Skeletal muscle satellite cell (primary cell): ENCODE measurements at regions not wholly inside any gene's neighbourhood (a gene's known extent, or its start where the extent isn't known, plus 50 kb on each side); places are given as distances from the start of the nearest gene placed in this dataset.
"Not testable (repeated sequence)": the region's sequence is repeated elsewhere in the genome, so short reads cannot be mapped to it uniquely, and the experiment has no call there.

Source experiments
- H3K27me3 ChIP-seq: 2 replicates; pipeline ENCODE4 v1.7.0; 2013; ENCODE audit warnings: low read length; ENCODE audit not compliant: control insufficient read depth, insufficient read depth
- H3K36me3 ChIP-seq: 2 replicates; pipeline ENCODE4 v1.7.0; 2013; ENCODE audit warnings: mild to moderate bottlenecking, control low read depth, low read length; ENCODE audit not compliant: insufficient read depth
- H3K4me1 ChIP-seq: 2 replicates; pipeline ENCODE4 v1.7.0; 2013; ENCODE audit warnings: low read length; ENCODE audit not compliant: control insufficient read depth, insufficient read depth
- H3K4me2 ChIP-seq: 2 replicates; pipeline ENCODE4 v1.7.0; 2013; ENCODE audit warnings: mild to moderate bottlenecking, low read length
- H3K4me3 ChIP-seq: 2 replicates; pipeline ENCODE4 v1.7.0; 2013; ENCODE audit warnings: low read length
- H3K9ac ChIP-seq: 2 replicates; pipeline ENCODE4 v1.7.0; 2013; ENCODE audit warnings: mild to moderate bottlenecking, low read depth, low read length, moderate library complexity
- H3K9me3 ChIP-seq: replicated peaks from 2 replicates; pipeline ENCODE4 v1.7.0; 2013; ENCODE audit warnings: mild to moderate bottlenecking, control low read depth, low read length

- not testable (repeated sequence) for H3K36me3 ChIP-seq, H3K27me3 ChIP-seq, H3K4me3 ChIP-seq, H3K4me1 ChIP-seq, H3K9ac ChIP-seq, H3K4me2 ChIP-seq, H3K9me3 ChIP-seq
Measured at GRCh38 chr2:185591276-185591675, 147.3 kb upstream of the FSIP2 start.

- no peaks in the 10 kb centered on the region for H3K27me3 ChIP-seq
- H3K4me3 ChIP-seq, result no peak overlapping the region
- no peak overlapping the region for H3K4me2 ChIP-seq
- no peak overlapping the region for H3K9ac ChIP-seq
- H3K4me1 ChIP-seq, result no peaks in the 10 kb centered on the region
- H3K9me3 ChIP-seq, result no peaks in the 10 kb centered on the region
- H3K36me3 ChIP-seq, result no peaks in the 10 kb centered on the region
Measured at GRCh38 chr2:185607945-185608344, 130.7 kb upstream of the FSIP2 start.

GRCh38 chr2:185608799-185609198 lies 129.8 kb upstream of the FSIP2 start:
- Histone ChIP-seq H3K9me3 (no peaks in the 10 kb centered on the region), H3K36me3 (no peaks in the 10 kb centered on the region), H3K4me3 (no peak overlapping the region), H3K9ac (no peak overlapping the region), H3K4me1 (no peaks in the 10 kb centered on the region), H3K4me2 (no peak overlapping the region), H3K27me3 (no peaks in the 10 kb centered on the region)

GRCh38 chr2:185610301-185610700 lies 128.3 kb upstream of the FSIP2 start:
- no peak overlapping the region for H3K4me2 ChIP-seq
- H3K4me1 ChIP-seq, result no peaks in the 10 kb centered on the region
- H3K9ac ChIP-seq, result no peak overlapping the region
- no peaks in the 10 kb centered on the region for H3K36me3 ChIP-seq
- no peak overlapping the region for H3K4me3 ChIP-seq
- no peaks in the 10 kb centered on the region for H3K9me3 ChIP-seq
- H3K27me3 ChIP-seq, result no peaks in the 10 kb centered on the region

- Histone ChIP-seq H3K27me3 (no peaks in the 10 kb centered on the region), H3K9me3 (no peaks in the 10 kb centered on the region), H3K4me2 (no peak overlapping the region), H3K4me1 (no peaks in the 10 kb centered on the region), H3K4me3 (no peak overlapping the region), H3K9ac (no peak overlapping the region), H3K36me3 (no peaks in the 10 kb centered on the region)
Measured at GRCh38 chr2:185618625-185619024, 120.0 kb upstream of the FSIP2 start.

- Histone ChIP-seq H3K27me3 (no peaks in the 10 kb centered on the region), H3K36me3 (no peaks in the 10 kb centered on the region), H3K9me3 (no peaks in the 10 kb centered on the region), H3K9ac (no peak overlapping the region), H3K4me1 (no peaks in the 10 kb centered on the region), H3K4me2 (no peak overlapping the region), H3K4me3 (no peak overlapping the region)
Measured at GRCh38 chr2:185625604-185626003, 113.0 kb upstream of the FSIP2 start.

GRCh38 chr2:185628985-185629384 lies 109.6 kb upstream of the FSIP2 start:
- no peak overlapping the region for H3K9ac ChIP-seq
- no peak overlapping the region for H3K4me2 ChIP-seq
- no peaks in the 10 kb centered on the region for H3K27me3 ChIP-seq
- H3K9me3 ChIP-seq, result no peaks in the 10 kb centered on the region
- no peaks in the 10 kb centered on the region for H3K4me1 ChIP-seq
- no peaks in the 10 kb centered on the region for H3K36me3 ChIP-seq
- H3K4me3 ChIP-seq, result no peak overlapping the region

GRCh38 chr2:185633621-185634020 lies 105.0 kb upstream of the FSIP2 start:
- Histone ChIP-seq H3K27me3 (no peaks in the 10 kb centered on the region), H3K36me3 (no peaks in the 10 kb centered on the region), H3K9ac (no peak overlapping the region), H3K9me3 (no peaks in the 10 kb centered on the region), H3K4me3 (no peak overlapping the region), H3K4me1 (no peaks in the 10 kb centered on the region), H3K4me2 (no peak overlapping the region)

- no peak overlapping the region for H3K4me3 ChIP-seq
- no peaks in the 10 kb centered on the region for H3K27me3 ChIP-seq
- H3K36me3 ChIP-seq, result no peaks in the 10 kb centered on the region
- H3K9ac ChIP-seq, result no peak overlapping the region
- no peaks in the 10 kb centered on the region for H3K9me3 ChIP-seq
- no peak overlapping the region for H3K4me2 ChIP-seq
- H3K4me1 ChIP-seq, result no peaks in the 10 kb centered on the region
Measured at GRCh38 chr2:185638771-185639170, 99.8 kb upstream of the FSIP2 start.

GRCh38 chr2:185640588-185640987 lies 98.0 kb upstream of the FSIP2 start:
- no peak overlapping the region for H3K4me2 ChIP-seq
- H3K9me3 ChIP-seq, result no peaks in the 10 kb centered on the region
- H3K36me3 ChIP-seq, result no peaks in the 10 kb centered on the region
- H3K4me3 ChIP-seq, result no peak overlapping the region
- H3K4me1 ChIP-seq, result no peaks in the 10 kb centered on the region
- no peak overlapping the region for H3K9ac ChIP-seq
- H3K27me3 ChIP-seq, result no peaks in the 10 kb centered on the region

- no peak overlapping the region for H3K4me2 ChIP-seq
- H3K4me3 ChIP-seq, result no peak overlapping the region
- H3K9ac ChIP-seq, result no peak overlapping the region
- H3K27me3 ChIP-seq, result no peaks in the 10 kb centered on the region
- H3K4me1 ChIP-seq, result no peaks in the 10 kb centered on the region
- no peaks in the 10 kb centered on the region for H3K9me3 ChIP-seq
- H3K36me3 ChIP-seq, result no peaks in the 10 kb centered on the region
Measured at GRCh38 chr2:185643434-185643833, 95.2 kb upstream of the FSIP2 start.

GRCh38 chr2:185644828-185645227 lies 93.8 kb upstream of the FSIP2 start:
- Histone ChIP-seq H3K4me1 (no peaks in the 10 kb centered on the region), H3K4me2 (no peak overlapping the region), H3K9me3 (no peaks in the 10 kb centered on the region), H3K4me3 (no peak overlapping the region), H3K9ac (no peak overlapping the region), H3K27me3 (no peaks in the 10 kb centered on the region), H3K36me3 (no peaks in the 10 kb centered on the region)
